Activated CD4-positive, alpha-beta T cell treated with anti-CD3 and anti-CD28 coated beads for 36 hours (primary cell): ENCODE measurements at regions not wholly inside any gene's neighbourhood (a gene's known extent, or its start where the extent isn't known, plus 50 kb on each side); places are given as distances from the start of the nearest gene placed in this dataset.
A peak's percentile ranks its signal among the peaks of the same experiment; 100 is the strongest.

ENCODE experiments used
- ATAC-seq: fragments of 200-7000 bp; cut with Tn5 transposase; one replicate; pipeline ENCODE4 v1.10.0; 2021; ENCODE audit warnings: mild to moderate bottlenecking, moderate library complexity
- CTCF ChIA-PET: fragments of 350-600 bp; sonication (Branson Sonifier 250); formaldehyde crosslinking; loops from one replicate; lab custom pipeline; 2021; ENCODE audit warnings: antibody characterized with exemption; lab: Charles Lee
- POLR2A ChIA-PET: fragments of 350-600 bp; sonication (Branson Sonifier 250); formaldehyde crosslinking; loops from one replicate; lab custom pipeline; 2021; ENCODE audit warnings: antibody characterized with exemption, inconsistent platforms; lab: Charles Lee
- DNase-seq: peaks from one replicate; pipeline ENCODE4 v3.0.0-alpha.2; 2020
- H3K27ac Mint-ChIP-seq: one replicate; pipeline ENCODE4 v1.8.0; 2021; ENCODE audit warnings: mixed read lengths
- H3K27me3 Mint-ChIP-seq: one replicate; pipeline ENCODE4 v1.8.0; 2021; ENCODE audit warnings: mixed read lengths
- H3K36me3 Mint-ChIP-seq: one replicate; pipeline ENCODE4 v1.8.0; 2021; ENCODE audit warnings: low read depth, mixed read lengths
- H3K4me1 Mint-ChIP-seq: one replicate; pipeline ENCODE4 v1.8.0; 2021; ENCODE audit warnings: mixed read lengths
- H3K4me3 Mint-ChIP-seq: one replicate; pipeline ENCODE4 v1.8.0; 2021; ENCODE audit warnings: mild to moderate bottlenecking, moderate library complexity, mixed read lengths
- H3K9me3 Mint-ChIP-seq: one replicate; pipeline ENCODE4 v1.8.0; 2021; ENCODE audit warnings: low read depth, mixed read lengths
- intact Hi-C, 2 experiments: fragments of 100-400 bp; cut with DNase I in 1 of 2; cut with micrococcal nuclease in 1 of 2; formaldehyde crosslinking; loops; one replicate each; pipeline versions ENCODE4 v1.14.2 to v1.15.1; 2022 to 2024; cut with DNase I, micrococcal nuclease

GRCh38 chr4:26175006-26175786, 145.6 kb upstream of the RBPJ start:
- ATAC-seq: peak; percentile 80
- peak; percentile 56 for DNase-seq
- Mint-ChIP-seq H3K9me3 (no peaks in the 10 kb centered on the region), H3K27me3 (peaks cover 20% of the 10 kb centered on the region), H3K4me3 (no peak overlapping the region), H3K36me3 (no peaks in the 10 kb centered on the region), H3K27ac (peak overlapping the region; percentile 55), H3K4me1 (peaks cover 17% of the 10 kb centered on the region)
- intact Hi-C loops: no loop called here
- POLR2A ChIA-PET: no interaction called here
- CTCF ChIA-PET: interaction anchor here (0.6 to 1.3 kb wide), 5 partner anchors 14 to 114 kb away, joined by 3 to 4 read pairs (median 3); no protein-coding TSS in a partner anchor

GRCh38 chr4:26175905-26176470, 144.8 kb upstream of the RBPJ start:
- Mint-ChIP-seq H3K4me1 (peaks cover 17% of the 10 kb centered on the region), H3K4me3 (no peak overlapping the region), H3K9me3 (no peaks in the 10 kb centered on the region), H3K27me3 (peaks cover 18% of the 10 kb centered on the region), H3K27ac (peak overlapping the region; percentile 55), H3K36me3 (no peaks in the 10 kb centered on the region)
- CTCF ChIA-PET: interaction anchor here (1.0 to 1.1 kb wide), 3 partner anchors 15 to 154 kb away, joined by 3 to 5 read pairs (median 3); no protein-coding TSS in a partner anchor
- DNase-seq (no peak), ATAC-seq (no peak)
- intact Hi-C loops: no loop called here
- POLR2A ChIA-PET: no interaction called here

GRCh38 chr4:26176598-26177149, 144.1 kb upstream of the RBPJ start:
- DNase-seq (no peak), ATAC-seq (no peak)
- ChIA-PET POLR2A (no interaction called here), CTCF (interaction anchor here (0.7 to 1.1 kb wide), 4 partner anchors 15 to 164 kb away, joined by 3 to 5 read pairs (median 3); no protein-coding TSS in a partner anchor)
- Mint-ChIP-seq H3K9me3 (no peaks in the 10 kb centered on the region), H3K27me3 (peaks cover 14% of the 10 kb centered on the region), H3K4me3 (no peak overlapping the region), H3K27ac (no peak overlapping the region), H3K4me1 (peaks cover 17% of the 10 kb centered on the region), H3K36me3 (no peaks in the 10 kb centered on the region)
- intact Hi-C loops: no loop called here

- ChIA-PET CTCF (interaction anchor here (0.6 to 1.1 kb wide), 5 partner anchors 19 to 149 kb away, joined by 3 to 7 read pairs (median 4); no protein-coding TSS in a partner anchor), POLR2A (interaction anchor here (0.6 to 1.2 kb wide), 5 partner anchors 16 to 337 kb away, joined by 3 to 9 read pairs (median 3); no protein-coding TSS in a partner anchor)
- Mint-ChIP-seq H3K4me3 (no peak overlapping the region), H3K27ac (peak overlapping the region; percentile 55), H3K27me3 (peaks cover 2% of the 10 kb centered on the region), H3K4me1 (peaks cover 17% of the 10 kb centered on the region), H3K36me3 (no peaks in the 10 kb centered on the region), H3K9me3 (no peaks in the 10 kb centered on the region)
- ATAC-seq (peak; percentile 36), DNase-seq (peak; percentile 20)
- intact Hi-C loops: loop anchor here (1.0 to 2.0 kb wide), 4 partner anchors 14 to 105 kb away; no protein-coding TSS in a partner anchor
Observed at GRCh38 chr4:26178854-26179253, 142.0 kb upstream of the RBPJ start.

- peak; percentile 67 for ATAC-seq
- Mint-ChIP-seq H3K36me3 (no peaks in the 10 kb centered on the region), H3K27ac (peak overlapping the region; percentile 55), H3K4me1 (peaks cover 17% of the 10 kb centered on the region), H3K27me3 (no peaks in the 10 kb centered on the region), H3K9me3 (no peaks in the 10 kb centered on the region), H3K4me3 (no peak overlapping the region)
- ChIA-PET POLR2A (interaction anchor here (0.5 to 1.2 kb wide), 4 partner anchors 15 to 109 kb away, joined by 3 to 9 read pairs (median 4); no protein-coding TSS in a partner anchor), CTCF (interaction anchor here (0.6 to 1.1 kb wide), 5 partner anchors 19 to 148 kb away, joined by 3 to 7 read pairs (median 4); no protein-coding TSS in a partner anchor)
- DNase-seq: peak; percentile 48
- intact Hi-C loops: loop anchor here (1.0 to 2.0 kb wide), 4 partner anchors 13 to 105 kb away; no protein-coding TSS in a partner anchor
Observed at GRCh38 chr4:26179316-26179760, 141.5 kb upstream of the RBPJ start.

GRCh38 chr4:26181616-26182015, 139.2 kb upstream of the RBPJ start:
- no peaks in the 10 kb centered on the region for H3K27me3 Mint-ChIP-seq
- H3K27ac Mint-ChIP-seq: no peak overlapping the region
- ChIA-PET POLR2A (interaction anchor here (0.6 kb wide), 1 partner anchor 173 kb away, joined by 3 read pairs; no protein-coding TSS in a partner anchor), CTCF (interaction anchor here (0.7 to 1.4 kb wide), 2 partner anchors 124 to 148 kb away, joined by 3 read pairs; no protein-coding TSS in a partner anchor)
- intact Hi-C loops: no loop called here
- DNase-seq: no peak
- H3K4me1 Mint-ChIP-seq: peaks cover 6% of the 10 kb centered on the region
- no peaks in the 10 kb centered on the region for H3K9me3 Mint-ChIP-seq
- H3K36me3 Mint-ChIP-seq: no peaks in the 10 kb centered on the region
- H3K4me3 Mint-ChIP-seq: no peak overlapping the region
- ATAC-seq: no peak

GRCh38 chr4:26183017-26183416, 137.8 kb upstream of the RBPJ start:
- CTCF ChIA-PET: no interaction called here
- intact Hi-C loops: no loop called here
- no peak overlapping the region for H3K27ac Mint-ChIP-seq

GRCh38 chr4:26185436-26185835, 135.4 kb upstream of the RBPJ start:
- POLR2A ChIA-PET: no interaction called here
- H3K27ac Mint-ChIP-seq: no peak overlapping the region
- intact Hi-C loops: no loop called here
- H3K9me3 Mint-ChIP-seq: no peaks in the 10 kb centered on the region
- no peak overlapping the region for H3K4me3 Mint-ChIP-seq
- no peaks in the 10 kb centered on the region for H3K4me1 Mint-ChIP-seq
- CTCF ChIA-PET: interaction anchor here (0.6 kb wide), 1 partner anchor 100 kb away, joined by 5 read pairs; no protein-coding TSS in a partner anchor
- no peaks in the 10 kb centered on the region for H3K36me3 Mint-ChIP-seq
- no peak for ATAC-seq
- no peak for DNase-seq
- H3K27me3 Mint-ChIP-seq: no peaks in the 10 kb centered on the region

More at GRCh38 chr4:26183017-26183416, 137.8 kb upstream of the RBPJ start:
- Mint-ChIP-seq H3K9me3 (no peaks in the 10 kb centered on the region), H3K36me3 (no peaks in the 10 kb centered on the region), H3K4me3 (no peak overlapping the region), H3K27me3 (no peaks in the 10 kb centered on the region), H3K4me1 (peaks cover 6% of the 10 kb centered on the region)
- POLR2A ChIA-PET: no interaction called here
- DNase-seq (no peak), ATAC-seq (no peak)

- POLR2A ChIA-PET: no interaction called here
Observed at GRCh38 chr4:26191353-26191752, 129.5 kb upstream of the RBPJ start.

GRCh38 chr4:26192899-26193869, 127.6 kb upstream of the RBPJ start:
- H3K4me3 Mint-ChIP-seq: peak overlapping the region; percentile 40
- ATAC-seq: peak; percentile 68
- CTCF ChIA-PET: interaction anchor here (0.9 to 1.5 kb wide), 6 partner anchors 40 to 132 kb away, joined by 3 to 6 read pairs (median 4); no protein-coding TSS in a partner anchor

More at GRCh38 chr4:26191353-26191752, 129.5 kb upstream of the RBPJ start:
- no peaks in the 10 kb centered on the region for H3K9me3 Mint-ChIP-seq
- H3K4me1 Mint-ChIP-seq: peaks cover 38% of the 10 kb centered on the region
- no peak for ATAC-seq
- H3K27me3 Mint-ChIP-seq: no peaks in the 10 kb centered on the region
- H3K27ac Mint-ChIP-seq: peak overlapping the region; percentile 14
- H3K36me3 Mint-ChIP-seq: no peaks in the 10 kb centered on the region
- intact Hi-C loops: loop anchor here in 1 of 2 experiments (10.0 kb wide), 1 partner anchor 327 kb away; the partner anchor contains the start of gene SEL1L3
- CTCF ChIA-PET: interaction anchor here (1.1 to 1.4 kb wide), 2 partner anchors 15 to 109 kb away, joined by 3 to 5 read pairs; no protein-coding TSS in a partner anchor
- no peak overlapping the region for H3K4me3 Mint-ChIP-seq
- DNase-seq: no peak

More at GRCh38 chr4:26192899-26193869, 127.6 kb upstream of the RBPJ start:
- Mint-ChIP-seq H3K9me3 (no peaks in the 10 kb centered on the region), H3K27me3 (no peaks in the 10 kb centered on the region), H3K36me3 (no peaks in the 10 kb centered on the region), H3K27ac (peak overlapping the region; percentile 95), H3K4me1 (peaks cover 56% of the 10 kb centered on the region)
- DNase-seq: peak; percentile 66
- intact Hi-C loops: loop anchor here (1.0 to 10.0 kb wide), 8 partner anchors 14 to 328 kb away; partner anchors contain the start of gene SEL1L3 (in 1 of the 2)
- POLR2A ChIA-PET: interaction anchor here (0.6 to 2.7 kb wide), 6 partner anchors 105 to 136 kb away, joined by 3 to 18 read pairs (median 3); no protein-coding TSS in a partner anchor
